ENCODE measurements at regions not wholly inside any gene's neighbourhood (a gene's known extent, or its start where the extent isn't known, plus 50 kb on each side); places are given as distances from the start of the nearest gene placed in this dataset.

- Histone ChIP-seq H3K4me3 (ENCODE audit: low read depth, low read length) (no peak overlapping the region), H3K27me3 (ENCODE audit: control insufficient read depth, insufficient read depth, low read length) (peaks cover 12% of the 10 kb centered on the region), H3K36me3 (ENCODE audit: control insufficient read depth, insufficient read depth, low read length) (no peaks in the 10 kb centered on the region)
- no peak for DNase-seq (ENCODE audit: low read depth)
- TF ChIP-seq CTCF (IDR thresholded peaks at IDR 0.05; ENCODE audit: insufficient read depth, low read length, poor library complexity, severe bottlenecking), result no peak
Observed at GRCh38 chr17:77730376-77730775, 228.1 kb upstream of the TNRC6C start.

GRCh38 chr17:77733576-77734296 is 224.8 kb upstream of the TNRC6C start:
- H3K36me3 ChIP-seq (ENCODE audit: control insufficient read depth, insufficient read depth, low read length), result no peaks in the 10 kb centered on the region
- DNase-seq (ENCODE audit: low read depth), result no peak
- H3K27me3 ChIP-seq (ENCODE audit: control insufficient read depth, insufficient read depth, low read length), result peaks cover 15% of the 10 kb centered on the region
- TF ChIP-seq CTCF (IDR thresholded peaks at IDR 0.05; ENCODE audit: insufficient read depth, low read length, poor library complexity, severe bottlenecking), result no peak
- no peak overlapping the region for H3K4me3 ChIP-seq (ENCODE audit: low read depth, low read length)

- Histone ChIP-seq H3K36me3 (ENCODE audit: control insufficient read depth, insufficient read depth, low read length) (no peaks in the 10 kb centered on the region), H3K27me3 (ENCODE audit: control insufficient read depth, insufficient read depth, low read length) (peaks cover 15% of the 10 kb centered on the region), H3K4me3 (ENCODE audit: low read depth, low read length) (no peak overlapping the region)
- TF ChIP-seq CTCF (IDR thresholded peaks at IDR 0.05; ENCODE audit: insufficient read depth, low read length, poor library complexity, severe bottlenecking), result no peak
- no peak for DNase-seq (ENCODE audit: low read depth)
Observed at GRCh38 chr17:77734371-77735080, 224.0 kb upstream of the TNRC6C start.

- DNase-seq (ENCODE audit: low read depth), result no peak
- Histone ChIP-seq H3K27me3 (ENCODE audit: control insufficient read depth, insufficient read depth, low read length) (peaks cover 15% of the 10 kb centered on the region), H3K4me3 (ENCODE audit: low read depth, low read length) (no peak overlapping the region), H3K36me3 (ENCODE audit: control insufficient read depth, insufficient read depth, low read length) (no peaks in the 10 kb centered on the region)
- no peak for TF ChIP-seq CTCF (IDR thresholded peaks at IDR 0.05; ENCODE audit: insufficient read depth, low read length, poor library complexity, severe bottlenecking)
Observed at GRCh38 chr17:77735081-77735565, 223.4 kb upstream of the TNRC6C start.

- TF ChIP-seq CTCF (IDR thresholded peaks at IDR 0.05; ENCODE audit: insufficient read depth, low read length, poor library complexity, severe bottlenecking), result no peak
- H3K36me3 ChIP-seq (ENCODE audit: control insufficient read depth, insufficient read depth, low read length), result no peaks in the 10 kb centered on the region
- DNase-seq (ENCODE audit: low read depth), result no peak
- no peak overlapping the region for H3K4me3 ChIP-seq (ENCODE audit: low read depth, low read length)
- peaks cover 15% of the 10 kb centered on the region for H3K27me3 ChIP-seq (ENCODE audit: control insufficient read depth, insufficient read depth, low read length)
Observed at GRCh38 chr17:77735566-77736198, 222.8 kb upstream of the TNRC6C start.
